ENCODE measurements at regions not wholly inside any gene's neighbourhood (a gene's known extent, or its start where the extent isn't known, plus 50 kb on each side); places are given as distances from the start of the nearest gene placed in this dataset.

DNA sequence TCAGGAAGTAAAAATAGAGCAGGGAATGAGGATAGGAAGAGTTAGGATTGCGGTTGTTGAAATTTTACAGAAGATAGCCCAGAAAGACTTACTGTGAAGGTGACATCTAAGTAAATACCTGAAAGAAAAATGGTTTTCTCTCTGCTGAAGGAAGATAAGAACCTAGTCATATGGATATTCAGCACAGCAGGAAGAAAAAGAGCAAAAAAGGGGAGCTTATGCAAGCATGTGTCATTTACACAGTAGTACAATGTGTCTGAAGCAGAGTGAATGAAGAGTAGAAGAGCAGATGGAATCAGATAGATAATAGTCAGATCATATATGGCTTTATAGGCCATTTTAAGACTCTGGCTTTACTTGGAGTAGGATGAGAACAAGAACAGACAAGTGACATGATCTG lies 126.9 kb upstream of the TENT5D start:
- H3K27ac ChIP-seq = no peak overlapping the region
- no peaks in the 10 kb centered on the region for H3K4me1 ChIP-seq (ENCODE audit: insufficient read depth)
- H3K27me3 ChIP-seq = no peaks in the 10 kb centered on the region
- WGBS, 3 donors = 83 to 92% (median 91%) methylated on average over 1 of the region's 1 CpG
- TF ChIP-seq POLR2A (IDR thresholded peaks at IDR 0.05) (no peak), EP300 (IDR thresholded peaks at IDR 0.05) (no peak)
- TF ChIP-seq, protein P1, sequence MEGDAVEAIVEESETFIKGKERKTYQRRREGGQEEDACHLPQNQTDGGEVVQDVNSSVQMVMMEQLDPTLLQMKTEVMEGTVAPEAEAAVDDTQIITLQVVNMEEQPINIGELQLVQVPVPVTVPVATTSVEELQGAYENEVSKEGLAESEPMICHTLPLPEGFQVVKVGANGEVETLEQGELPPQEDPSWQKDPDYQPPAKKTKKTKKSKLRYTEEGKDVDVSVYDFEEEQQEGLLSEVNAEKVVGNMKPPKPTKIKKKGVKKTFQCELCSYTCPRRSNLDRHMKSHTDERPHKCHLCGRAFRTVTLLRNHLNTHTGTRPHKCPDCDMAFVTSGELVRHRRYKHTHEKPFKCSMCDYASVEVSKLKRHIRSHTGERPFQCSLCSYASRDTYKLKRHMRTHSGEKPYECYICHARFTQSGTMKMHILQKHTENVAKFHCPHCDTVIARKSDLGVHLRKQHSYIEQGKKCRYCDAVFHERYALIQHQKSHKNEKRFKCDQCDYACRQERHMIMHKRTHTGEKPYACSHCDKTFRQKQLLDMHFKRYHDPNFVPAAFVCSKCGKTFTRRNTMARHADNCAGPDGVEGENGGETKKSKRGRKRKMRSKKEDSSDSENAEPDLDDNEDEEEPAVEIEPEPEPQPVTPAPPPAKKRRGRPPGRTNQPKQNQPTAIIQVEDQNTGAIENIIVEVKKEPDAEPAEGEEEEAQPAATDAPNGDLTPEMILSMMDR (IDR thresholded peaks at IDR 0.05) = no peak
- DNase-seq = no peak
- no peak overlapping the region for H3K4me3 ChIP-seq
- H3K36me3 ChIP-seq = no peaks in the 10 kb centered on the region
- H3K9me3 ChIP-seq = no peaks in the 10 kb centered on the region
- intact Hi-C loops (cut with DNase I) = no loop called here

DNA sequence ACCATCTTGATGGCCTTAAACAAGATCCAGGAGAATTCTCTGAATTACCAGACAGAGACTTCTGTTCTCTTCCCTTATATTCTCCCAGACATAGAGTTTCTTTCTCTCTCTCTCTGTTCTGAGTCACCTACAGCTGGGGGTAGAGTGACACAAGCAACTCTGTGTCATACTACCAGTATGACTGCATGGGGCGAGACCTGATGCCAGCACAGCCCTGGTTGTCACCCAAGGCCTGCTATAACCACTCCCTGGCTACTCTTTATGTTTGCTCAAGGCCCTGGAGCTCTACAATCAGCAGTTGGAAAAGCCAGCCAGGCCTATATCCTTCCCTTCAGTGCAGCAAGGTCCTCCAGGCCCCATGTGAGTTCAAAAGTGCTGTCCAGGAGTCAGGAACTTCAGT lies 114.2 kb upstream of the TENT5D start:
- intact Hi-C loops (cut with DNase I) = loop anchor here in 1 of 4 donors (5.0 kb wide), 1 partner anchor 896 kb away; the partner anchor contains the start of genes HMGN5 and SH3BGRL
- no peaks in the 10 kb centered on the region for H3K27me3 ChIP-seq
- no peaks in the 10 kb centered on the region for H3K36me3 ChIP-seq
- no peak overlapping the region for H3K4me3 ChIP-seq
- no peak overlapping the region for H3K27ac ChIP-seq
- DNase-seq = no peak
- no peaks in the 10 kb centered on the region for H3K4me1 ChIP-seq (ENCODE audit: insufficient read depth)
- TF ChIP-seq, protein P1 (IDR thresholded peaks at IDR 0.05) = no peak
- TF ChIP-seq EP300 (IDR thresholded peaks at IDR 0.05) (no peak), POLR2A (IDR thresholded peaks at IDR 0.05) (no peak)
- 55 to 63% (median 60%) methylated on average over 1 of the region's 1 CpG for WGBS, 3 donors
- H3K9me3 ChIP-seq = no peaks in the 10 kb centered on the region

DNA sequence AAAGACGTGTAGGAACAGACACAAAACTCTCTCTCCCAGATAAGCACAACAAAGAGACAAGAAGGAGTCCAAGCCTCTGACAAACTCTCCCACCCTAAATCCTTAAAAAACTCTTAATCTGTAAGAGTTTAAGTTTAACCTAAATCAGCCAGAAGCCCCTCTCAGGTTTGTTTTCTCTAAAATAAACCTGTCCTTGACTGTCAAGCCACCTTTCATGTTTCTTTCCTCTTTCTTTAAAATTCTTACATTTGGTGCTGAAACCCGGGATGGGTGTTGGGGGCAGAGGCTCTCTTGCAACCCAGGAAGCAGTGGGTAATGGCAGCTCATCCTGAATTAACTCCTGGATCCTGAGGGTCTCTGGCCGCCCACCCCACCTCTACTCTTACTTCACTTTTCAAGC lies 107.8 kb upstream of the TENT5D start:
- DNase-seq = no peak
- 36 to 62% (median 51%) methylated on average over 3 of the region's 3 CpGs for whole genome bisulfite sequencing, 3 donors
- Histone ChIP-seq H3K9me3 (no peaks in the 10 kb centered on the region), H3K27me3 (no peaks in the 10 kb centered on the region), H3K27ac (no peak overlapping the region), H3K4me1 (ENCODE audit: insufficient read depth) (no peaks in the 10 kb centered on the region), H3K36me3 (no peaks in the 10 kb centered on the region), H3K4me3 (no peak overlapping the region)
- intact Hi-C loops (cut with DNase I) = no loop called here
- TF ChIP-seq, protein P1 (IDR thresholded peaks at IDR 0.05) = no peak
- TF ChIP-seq POLR2A (IDR thresholded peaks at IDR 0.05) (no peak), EP300 (IDR thresholded peaks at IDR 0.05) (no peak)

DNA sequence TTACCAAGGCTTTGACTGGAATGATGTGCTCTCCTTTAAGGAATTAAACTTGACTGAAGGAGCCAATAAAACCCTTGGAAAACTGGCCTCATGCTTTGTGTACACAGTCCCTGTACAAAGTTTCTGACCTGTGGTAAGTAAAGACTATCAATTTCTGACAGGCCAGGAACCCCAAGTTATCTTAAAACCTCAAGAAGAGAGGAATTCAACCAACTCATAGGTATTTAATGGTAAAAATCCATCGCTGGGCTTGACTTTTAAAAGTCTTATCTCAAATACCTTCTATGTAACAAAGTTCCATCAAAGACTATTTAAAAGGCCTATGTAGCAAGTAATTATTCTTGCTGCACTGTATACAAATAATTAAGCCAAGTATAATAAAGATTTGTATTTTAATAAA lies 103.7 kb upstream of the TENT5D start:
- H3K4me3 ChIP-seq = no peak overlapping the region
- intact Hi-C loops (cut with DNase I) = no loop called here
- no peaks in the 10 kb centered on the region for H3K36me3 ChIP-seq
- TF ChIP-seq POLR2A (IDR thresholded peaks at IDR 0.05) = no peak
- TF ChIP-seq, protein P1 (IDR thresholded peaks at IDR 0.05) = no peak
- TF ChIP-seq EP300 (IDR thresholded peaks at IDR 0.05) = no peak
- H3K9me3 ChIP-seq = peaks cover 0 to 3% of the 10 kb centered on the region in 2 donors
- no peak overlapping the region for H3K27ac ChIP-seq
- H3K27me3 ChIP-seq = no peaks in the 10 kb centered on the region
- no peak for DNase-seq
- WGBS, 3 donors = 58 to 70% (median 64%) methylated on average over 1 of the region's 1 CpG
- no peaks in the 10 kb centered on the region for H3K4me1 ChIP-seq (ENCODE audit: insufficient read depth)
